ENCODE measurements at regions not wholly inside any gene's neighbourhood (a gene's known extent, or its start where the extent isn't known, plus 50 kb on each side); places are given as distances from the start of the nearest gene placed in this dataset.

GRCh38 chr10:6692856-6693255 lies 112.8 kb upstream of the PRKCQ start:
- no peak for TF ChIP-seq POLR2A (IDR thresholded peaks at IDR 0.05; ENCODE audit: extremely low read depth, insufficient read length)
- no peak for TF ChIP-seq CTCF (IDR thresholded peaks at IDR 0.05; ENCODE audit: low read depth, low read length)

All from NB4 (cell line).